Upper lobe of left lung (tissue), 6 donors: ENCODE measurements at regions not wholly inside any gene's neighbourhood (a gene's known extent, or its start where the extent isn't known, plus 50 kb on each side); places are given as distances from the start of the nearest gene placed in this dataset.

ENCODE experiments used
- ATAC-seq, 2 donors: fragments of 200-7000 bp; cut with Tn5 transposase; one replicate each; pipeline ENCODE4 v1.9.1; 2022; ENCODE audit warnings: mild to moderate bottlenecking in 2 of 2, moderate library complexity in 2 of 2; ENCODE audit not compliant: low FRiP score in 2 of 2
- DNase-seq, 2 donors: peaks; one replicate each; pipeline ENCODE4 v3.0.0-alpha.2; 2019 to 2020
- H3K27ac ChIP-seq, 4 donors: fragments of 200-600 bp; sonication (generic); one replicate each; pipeline ENCODE4 v1.5.1; 2016 to 2019
- H3K27me3 ChIP-seq, 4 donors: fragments of 200-600 bp; sonication (generic); one replicate each; pipeline ENCODE4 v1.5.1; 2017 to 2019
- H3K36me3 ChIP-seq, 4 donors: fragments of 200-600 bp; sonication (generic); one replicate each; pipeline ENCODE4 v1.5.1; 2016 to 2019
- H3K4me1 ChIP-seq, 4 donors: fragments of 200-600 bp; sonication (generic); one replicate each; pipeline ENCODE4 v1.5.1; 2018 to 2019
- H3K4me3 ChIP-seq, 4 donors: fragments of 200-600 bp; sonication (generic); one replicate each; pipeline ENCODE4 v1.5.1; 2017 to 2019; ENCODE audit warnings: mild to moderate bottlenecking in 2 of 4, moderate library complexity in 1 of 4
- H3K9me3 ChIP-seq, 4 donors: fragments of 200-600 bp; sonication (generic); one replicate each; pipeline ENCODE4 v1.5.1; 2018 to 2019
- CTCF ChIP-seq, 6 experiments: fragments of 450-650 bp in 4 of 6; fragments of 200-600 bp in 2 of 6; sonication (generic) in 2 of 6; IDR thresholded peaks; one replicate each; pipeline ENCODE4 v1.5.1; 2016 to 2019; ENCODE audit warnings: antibody characterized with exemption in 6 of 6
- EP300 ChIP-seq, 4 donors: sonication (generic); formaldehyde crosslinking; IDR thresholded peaks; one replicate each; pipeline ENCODE4 v1.5.1; 2017; ENCODE audit warnings: antibody characterized with exemption in 4 of 4, control low read depth in 2 of 4
- POLR2A ChIP-seq, 4 donors: fragments of 450-650 bp; IDR thresholded peaks; one replicate each; pipeline ENCODE4 v1.5.1; 2016 to 2017; ENCODE audit warnings: antibody characterized with exemption in 4 of 4, mild to moderate bottlenecking in 2 of 4
- POLR2AphosphoS5 ChIP-seq, 2 donors: sonication (generic); formaldehyde crosslinking; IDR thresholded peaks; one replicate each; pipeline ENCODE4 v1.5.1; 2017; ENCODE audit warnings: antibody characterized with exemption in 2 of 2
- whole genome bisulfite sequencing, 2 donors: methylation state at CpG; one replicate each; pipeline ENCODE4 v1.1.5; 2017 to 2018; 5-methylcytosine and 5-hydroxymethylcytosine counted together
- donor health status: DM: no; HTN: no; CAD: no; lungs with moderate emphysema.
- donor health status: DM: no; HTN: yes; CAD: no; lungs with severe emphysema.

- Histone ChIP-seq H3K27ac (no peak overlapping the region), H3K4me1 (no peaks in the 10 kb centered on the region), H3K4me3 (no peak overlapping the region), H3K36me3 (no peaks in the 10 kb centered on the region), H3K27me3 (no peaks in the 10 kb centered on the region), H3K9me3 (peaks cover 0 to 6% (median 2%) of the 10 kb centered on the region in 4 donors)
- TF ChIP-seq POLR2AphosphoS5 (IDR thresholded peaks at IDR 0.05) (no peak), EP300 (IDR thresholded peaks at IDR 0.05) (no peak), POLR2A (IDR thresholded peaks at IDR 0.05) (no peak), CTCF (IDR thresholded peaks at IDR 0.05) (no peak)
- DNase-seq, result no peak
- WGBS, 2 donors, result 71 to 77% methylated on average over 5 of the region's 5 CpGs
- ATAC-seq, result no peak
Observed at GRCh38 chr7:63024446-63024845, 974.2 kb upstream of the ZNF722 start.

GRCh38 chr7:63025815-63026214 is 972.8 kb upstream of the ZNF722 start:
- Histone ChIP-seq H3K36me3 (no peaks in the 10 kb centered on the region), H3K27ac (no peak overlapping the region), H3K4me3 (no peak overlapping the region), H3K27me3 (no peaks in the 10 kb centered on the region), H3K4me1 (no peaks in the 10 kb centered on the region), H3K9me3 (peaks cover 0 to 6% (median 2%) of the 10 kb centered on the region in 4 donors)
- ATAC-seq (no peak), DNase-seq (no peak)
- no peak for TF ChIP-seq POLR2A (IDR thresholded peaks at IDR 0.05)
- no peak for TF ChIP-seq EP300 (IDR thresholded peaks at IDR 0.05)
- no peak for TF ChIP-seq POLR2AphosphoS5 (IDR thresholded peaks at IDR 0.05)
- no peak for TF ChIP-seq CTCF (IDR thresholded peaks at IDR 0.05)
- WGBS, 2 donors, result 61 to 64% methylated on average over 5 of the region's 5 CpGs

- DNase-seq (no peak), ATAC-seq (no peak)
- H3K27ac ChIP-seq, result no peak overlapping the region
- peaks cover 0 to 16% (median 2%) of the 10 kb centered on the region in 4 donors for H3K9me3 ChIP-seq
- no peaks in the 10 kb centered on the region for H3K4me1 ChIP-seq
- no peaks in the 10 kb centered on the region for H3K36me3 ChIP-seq
- no peak for TF ChIP-seq EP300 (IDR thresholded peaks at IDR 0.05)
- no peak for TF ChIP-seq CTCF (IDR thresholded peaks at IDR 0.05)
- TF ChIP-seq POLR2AphosphoS5 (IDR thresholded peaks at IDR 0.05), result no peak
- TF ChIP-seq POLR2A (IDR thresholded peaks at IDR 0.05), result no peak
- H3K27me3 ChIP-seq, result no peaks in the 10 kb centered on the region
- 74 to 83% methylated on average over 5 of the region's 5 CpGs for WGBS, 2 donors
- no peak overlapping the region for H3K4me3 ChIP-seq
Observed at GRCh38 chr7:63027075-63027474, 971.6 kb upstream of the ZNF722 start.

- WGBS, 2 donors, result 68 to 83% methylated on average over 10 to 15 of the region's 15 CpGs
- Histone ChIP-seq H3K27me3 (no peaks in the 10 kb centered on the region), H3K4me1 (no peaks in the 10 kb centered on the region), H3K9me3 (peaks cover 0 to 17% (median 2%) of the 10 kb centered on the region in 4 donors), H3K36me3 (no peaks in the 10 kb centered on the region), H3K4me3 (no peak overlapping the region), H3K27ac (no peak overlapping the region)
- no peak for ATAC-seq
- TF ChIP-seq POLR2A (IDR thresholded peaks at IDR 0.05) (no peak), CTCF (IDR thresholded peaks at IDR 0.05) (no peak), POLR2AphosphoS5 (IDR thresholded peaks at IDR 0.05) (no peak), EP300 (IDR thresholded peaks at IDR 0.05) (no peak)
- DNase-seq, result no peak
Observed at GRCh38 chr7:63028376-63029206, 970.1 kb upstream of the ZNF722 start.

GRCh38 chr7:63029207-63029522 is 969.5 kb upstream of the ZNF722 start:
- ATAC-seq, result no peak
- Histone ChIP-seq H3K27me3 (no peaks in the 10 kb centered on the region), H3K4me1 (no peaks in the 10 kb centered on the region), H3K36me3 (no peaks in the 10 kb centered on the region), H3K9me3 (peaks cover 0 to 17% (median 2%) of the 10 kb centered on the region in 4 donors), H3K4me3 (no peak overlapping the region), H3K27ac (no peak overlapping the region)
- no peak for TF ChIP-seq EP300 (IDR thresholded peaks at IDR 0.05)
- TF ChIP-seq POLR2AphosphoS5 (IDR thresholded peaks at IDR 0.05), result no peak
- no peak for TF ChIP-seq POLR2A (IDR thresholded peaks at IDR 0.05)
- no peak for TF ChIP-seq CTCF (IDR thresholded peaks at IDR 0.05)
- no peak for DNase-seq
- WGBS, 2 donors, result 81 to 82% methylated on average over 3 of the region's 3 CpGs
